ENCODE measurements at regions not wholly inside any gene's neighbourhood (a gene's known extent, or its start where the extent isn't known, plus 50 kb on each side); places are given as distances from the start of the nearest gene placed in this dataset.
"Not testable (repeated sequence)": the region's sequence is repeated elsewhere in the genome, so short reads cannot be mapped to it uniquely, and the experiment has no call there.

DNA sequence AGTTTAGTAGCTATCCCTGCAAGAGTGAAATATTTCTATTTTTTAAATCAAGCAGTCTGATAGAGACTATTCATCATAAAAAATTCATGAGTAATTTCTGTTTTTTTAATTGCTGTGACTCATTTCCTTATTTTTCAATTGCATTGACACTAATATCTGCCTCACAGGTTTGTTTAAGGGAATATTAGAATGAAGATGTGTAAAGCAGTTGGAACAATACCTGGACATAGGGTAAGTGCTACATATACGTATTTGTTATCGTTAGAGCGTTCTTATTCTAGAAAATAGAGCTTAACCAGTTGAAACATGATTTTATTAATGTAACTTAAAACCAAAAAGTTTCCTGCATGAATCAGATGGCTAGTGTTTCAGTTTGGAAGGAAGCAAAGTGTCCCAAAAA lies 2211.3 kb downstream of the PCDH7 start:
- Histone ChIP-seq H2AK5ac (ENCODE audit: low read length, severe bottlenecking) (no peak overlapping the region), H3K4ac (ENCODE audit: low read depth in 1 of 2, low read length in 2 of 2) (no peak overlapping the region), H3K18ac (ENCODE audit: low read depth in 1 of 2, low read length in 2 of 2) (no peak overlapping the region), H2BK5ac (ENCODE audit: low read depth, low read length, poor library complexity, severe bottlenecking) (no peak overlapping the region), H3K27ac (ENCODE audit: low read length, poor library complexity, severe bottlenecking) (no peak overlapping the region), H3K79me1 (replicated peaks; ENCODE audit: low read length, poor library complexity, severe bottlenecking) (no peaks in the 10 kb centered on the region), H3K4me1 (ENCODE audit: control insufficient read depth, insufficient read depth, low read depth, low read length) (no peaks in the 10 kb centered on the region), H2BK120ac (ENCODE audit: low read depth, low read length) (no peak overlapping the region), H3K23ac (ENCODE audit: low read length in 2 of 2) (no peak overlapping the region), H3K9ac (ENCODE audit: low read length) (no peak overlapping the region), H2AFZ (ENCODE audit: low read depth, low read length) (no peak overlapping the region), H2BK12ac (ENCODE audit: low read length in 2 of 2) (no peak overlapping the region), H3K9me3 (ENCODE audit: control insufficient read depth, low read length) (no peaks in the 10 kb centered on the region), H2BK15ac (ENCODE audit: low read depth, poor library complexity, severe bottlenecking) (no peak overlapping the region), H3K4me2 (ENCODE audit: low read length, poor library complexity, severe bottlenecking) (no peak overlapping the region), H4K91ac (ENCODE audit: low read length) (no peak overlapping the region), H3K14ac (ENCODE audit: low read length in 2 of 2) (no peak overlapping the region), H3K4me3 (ENCODE audit: insufficient read depth in 1 of 2, low read depth in 1 of 2, low read length in 2 of 2) (no peak overlapping the region), H3K36me3 (ENCODE audit: control insufficient read depth in 1 of 2, insufficient read depth in 2 of 2, low read depth in 1 of 2, low read length in 2 of 2) (no peaks in the 10 kb centered on the region), H3K27me3 (ENCODE audit: control insufficient read depth in 1 of 2, insufficient read depth in 1 of 2, low read length in 2 of 2) (no peaks in the 10 kb centered on the region), H4K8ac (ENCODE audit: low read length) (no peak overlapping the region)
- no peak for DNase-seq
- 60% methylated on average over 1 of the region's 3 CpGs for WGBS

DNA sequence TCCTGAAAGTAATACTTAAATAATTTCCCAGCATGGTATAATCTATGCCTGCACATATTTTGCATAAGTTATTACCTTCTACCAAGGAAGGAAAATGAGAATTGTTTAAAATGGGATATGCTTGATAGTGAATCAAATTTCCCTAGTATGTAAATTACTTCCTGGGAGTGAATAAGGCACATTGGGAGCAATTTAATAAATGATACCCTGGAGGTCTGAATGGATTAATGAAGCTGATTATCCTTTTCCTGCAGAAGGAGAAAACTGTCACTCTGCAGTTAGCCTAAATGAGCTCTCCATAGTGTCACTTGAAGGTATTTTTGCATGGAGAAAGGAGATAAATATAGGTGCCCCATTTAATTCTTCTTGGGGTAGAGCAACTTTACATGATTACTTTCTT lies 2212.0 kb downstream of the PCDH7 start:
- Histone ChIP-seq H3K4me2 (ENCODE audit: low read length, poor library complexity, severe bottlenecking) (no peak overlapping the region), H4K91ac (ENCODE audit: low read length) (no peak overlapping the region), H3K4me1 (ENCODE audit: control insufficient read depth, insufficient read depth, low read depth, low read length) (no peaks in the 10 kb centered on the region), H3K27ac (ENCODE audit: low read length, poor library complexity, severe bottlenecking) (no peak overlapping the region), H3K23ac (ENCODE audit: low read length in 2 of 2) (no peak overlapping the region), H3K4ac (ENCODE audit: low read depth in 1 of 2, low read length in 2 of 2) (no peak overlapping the region), H2BK120ac (ENCODE audit: low read depth, low read length) (no peak overlapping the region), H2BK12ac (ENCODE audit: low read length in 2 of 2) (no peak overlapping the region), H4K8ac (ENCODE audit: low read length) (no peak overlapping the region), H3K9me3 (ENCODE audit: control insufficient read depth, low read length) (no peaks in the 10 kb centered on the region), H3K18ac (ENCODE audit: low read depth in 1 of 2, low read length in 2 of 2) (no peak overlapping the region), H3K36me3 (ENCODE audit: control insufficient read depth in 1 of 2, insufficient read depth in 2 of 2, low read depth in 1 of 2, low read length in 2 of 2) (no peaks in the 10 kb centered on the region), H2BK15ac (ENCODE audit: low read depth, poor library complexity, severe bottlenecking) (no peak overlapping the region), H3K4me3 (ENCODE audit: insufficient read depth in 1 of 2, low read depth in 1 of 2, low read length in 2 of 2) (no peak overlapping the region), H3K27me3 (ENCODE audit: control insufficient read depth in 1 of 2, insufficient read depth in 1 of 2, low read length in 2 of 2) (no peaks in the 10 kb centered on the region), H2BK5ac (ENCODE audit: low read depth, low read length, poor library complexity, severe bottlenecking) (no peak overlapping the region), H3K79me1 (replicated peaks; ENCODE audit: low read length, poor library complexity, severe bottlenecking) (no peaks in the 10 kb centered on the region), H3K9ac (ENCODE audit: low read length) (no peak overlapping the region), H2AK5ac (ENCODE audit: low read length, severe bottlenecking) (no peak overlapping the region), H3K14ac (ENCODE audit: low read length in 2 of 2) (no peak overlapping the region), H2AFZ (ENCODE audit: low read depth, low read length) (no peak overlapping the region)
- no peak for DNase-seq

DNA sequence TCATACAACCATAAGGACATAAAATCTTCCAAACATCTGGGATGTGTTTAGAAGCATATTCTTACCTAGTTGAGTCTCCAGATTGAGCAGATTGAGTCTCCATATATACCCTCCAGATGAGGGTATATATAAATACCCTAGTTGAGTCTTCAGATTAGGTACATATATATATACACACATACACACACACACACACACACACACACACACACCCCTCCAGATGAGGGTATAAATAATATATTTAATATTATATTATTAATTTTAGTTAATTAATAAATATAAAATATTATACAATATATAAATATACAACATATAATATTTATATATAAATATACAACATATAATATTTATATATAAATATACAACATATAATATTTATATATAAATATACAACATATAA lies 2219.1 kb downstream of the PCDH7 start:
- not testable (repeated sequence) for H2BK5ac ChIP-seq (ENCODE audit: low read depth, low read length, poor library complexity, severe bottlenecking); H3K79me1 ChIP-seq (replicated peaks; ENCODE audit: low read length, poor library complexity, severe bottlenecking); DNase-seq

DNA sequence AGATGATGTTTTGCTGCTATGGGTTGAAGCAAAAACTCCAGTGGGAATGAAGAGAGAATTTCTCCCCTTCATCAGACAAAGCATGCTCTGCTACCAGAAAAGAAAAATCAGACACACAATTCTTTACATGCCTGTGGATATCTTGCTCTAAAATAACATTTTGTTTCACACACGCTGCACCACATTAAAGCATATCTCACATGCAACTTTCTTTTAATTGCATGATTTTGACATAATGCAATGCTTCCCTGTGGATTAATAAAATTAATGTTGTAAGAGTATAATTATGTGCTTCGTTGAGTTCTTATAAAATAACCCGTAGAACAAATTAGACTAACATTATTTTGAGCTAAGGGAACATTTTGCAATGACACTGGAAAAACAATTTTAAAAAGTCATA lies 2230.7 kb downstream of the PCDH7 start:
- 60% methylated on average over 1 of the region's 3 CpGs for WGBS
- H2BK12ac ChIP-seq (ENCODE audit: low read length in 2 of 2) = no peak overlapping the region
- H3K23ac ChIP-seq (ENCODE audit: low read length in 2 of 2) = no peak overlapping the region
- no peak overlapping the region for H3K18ac ChIP-seq (ENCODE audit: low read depth in 1 of 2, low read length in 2 of 2)
- no peak overlapping the region for H3K4me3 ChIP-seq (ENCODE audit: insufficient read depth in 1 of 2, low read depth in 1 of 2, low read length in 2 of 2)
- no peak overlapping the region for H3K27ac ChIP-seq (ENCODE audit: low read length, poor library complexity, severe bottlenecking)
- H3K14ac ChIP-seq (ENCODE audit: low read length in 2 of 2) = no peak overlapping the region
- H3K36me3 ChIP-seq (ENCODE audit: control insufficient read depth in 1 of 2, insufficient read depth in 2 of 2, low read depth in 1 of 2, low read length in 2 of 2) = no peaks in the 10 kb centered on the region
- no peak overlapping the region for H3K9ac ChIP-seq (ENCODE audit: low read length)
- H4K91ac ChIP-seq (ENCODE audit: low read length) = no peak overlapping the region
- no peak overlapping the region for H2AK5ac ChIP-seq (ENCODE audit: low read length, severe bottlenecking)
- H2BK120ac ChIP-seq (ENCODE audit: low read depth, low read length) = no peak overlapping the region
- no peaks in the 10 kb centered on the region for H3K27me3 ChIP-seq (ENCODE audit: control insufficient read depth in 1 of 2, insufficient read depth in 1 of 2, low read length in 2 of 2)
- DNase-seq = no peak
- H2BK5ac ChIP-seq (ENCODE audit: low read depth, low read length, poor library complexity, severe bottlenecking) = no peak overlapping the region
- peaks cover 7% of the 10 kb centered on the region for H3K9me3 ChIP-seq (ENCODE audit: control insufficient read depth, low read length)
- no peak overlapping the region for H3K4me2 ChIP-seq (ENCODE audit: low read length, poor library complexity, severe bottlenecking)
- no peak overlapping the region for H2BK15ac ChIP-seq (ENCODE audit: low read depth, poor library complexity, severe bottlenecking)
- H4K8ac ChIP-seq (ENCODE audit: low read length) = no peak overlapping the region
- no peak overlapping the region for H2AFZ ChIP-seq (ENCODE audit: low read depth, low read length)
- H3K4ac ChIP-seq (ENCODE audit: low read depth in 1 of 2, low read length in 2 of 2) = no peak overlapping the region
- no peaks in the 10 kb centered on the region for H3K4me1 ChIP-seq (ENCODE audit: control insufficient read depth, insufficient read depth, low read depth, low read length)
- no peaks in the 10 kb centered on the region for H3K79me1 ChIP-seq (replicated peaks; ENCODE audit: low read length, poor library complexity, severe bottlenecking)

More for the DNA sequence above, 2219.1 kb downstream of the PCDH7 start:
- H2AFZ ChIP-seq (ENCODE audit: low read depth, low read length); H3K4ac ChIP-seq (ENCODE audit: low read depth in 1 of 2, low read length in 2 of 2); H3K18ac ChIP-seq (ENCODE audit: low read depth in 1 of 2, low read length in 2 of 2); H3K4me2 ChIP-seq (ENCODE audit: low read length, poor library complexity, severe bottlenecking); H2BK15ac ChIP-seq (ENCODE audit: low read depth, poor library complexity, severe bottlenecking); H3K9ac ChIP-seq (ENCODE audit: low read length); H3K23ac ChIP-seq (ENCODE audit: low read length in 2 of 2); H2BK12ac ChIP-seq (ENCODE audit: low read length in 2 of 2); H3K4me1 ChIP-seq (ENCODE audit: control insufficient read depth, insufficient read depth, low read depth, low read length); H3K14ac ChIP-seq (ENCODE audit: low read length in 2 of 2); H3K4me3 ChIP-seq (ENCODE audit: insufficient read depth in 1 of 2, low read depth in 1 of 2, low read length in 2 of 2); H4K91ac ChIP-seq (ENCODE audit: low read length); H3K36me3 ChIP-seq (ENCODE audit: control insufficient read depth in 1 of 2, insufficient read depth in 2 of 2, low read depth in 1 of 2, low read length in 2 of 2); H3K27me3 ChIP-seq (ENCODE audit: control insufficient read depth in 1 of 2, insufficient read depth in 1 of 2, low read length in 2 of 2); H3K27ac ChIP-seq (ENCODE audit: low read length, poor library complexity, severe bottlenecking); H2BK120ac ChIP-seq (ENCODE audit: low read depth, low read length); H4K8ac ChIP-seq (ENCODE audit: low read length); H3K9me3 ChIP-seq (ENCODE audit: control insufficient read depth, low read length); H2AK5ac ChIP-seq (ENCODE audit: low read length, severe bottlenecking): not testable (repeated sequence)
